Lower lobe of right lung (tissue), 2 donors: ENCODE measurements at regions not wholly inside any gene's neighbourhood (a gene's known extent, or its start where the extent isn't known, plus 50 kb on each side); places are given as distances from the start of the nearest gene placed in this dataset.

Experiments used
- ATAC-seq, 2 donors: fragments of 200-7000 bp; cut with Tn5 transposase; one replicate each; pipeline ENCODE4 v1.9.1; 2020 to 2022; ENCODE audit warnings: mild to moderate bottlenecking in 2 of 2, moderate library complexity in 2 of 2
- DNase-seq: peaks from one replicate; pipeline ENCODE4 v3.0.0-alpha.2; 2020
- H3K27ac ChIP-seq: fragments of 200-600 bp; one replicate; pipeline ENCODE4 v1.8.0; 2022
- H3K27me3 ChIP-seq: fragments of 200-600 bp; one replicate; pipeline ENCODE4 v1.8.0; 2022; ENCODE audit warnings: low read depth
- H3K36me3 ChIP-seq: fragments of 200-600 bp; one replicate; pipeline ENCODE4 v1.8.0; 2022; ENCODE audit warnings: mild to moderate bottlenecking
- H3K4me1 ChIP-seq: fragments of 200-600 bp; one replicate; pipeline ENCODE4 v1.8.0; 2022
- H3K4me3 ChIP-seq: fragments of 200-600 bp; one replicate; pipeline ENCODE4 v1.8.0; 2022; ENCODE audit warnings: mild to moderate bottlenecking
- H3K9me3 ChIP-seq: fragments of 200-600 bp; one replicate; pipeline ENCODE4 v1.8.0; 2022
- intact Hi-C: fragments of 100-400 bp; cut with DNase I; formaldehyde crosslinking; loops from one replicate; pipeline ENCODE4 v1.11.0; 2022
- TF ChIP-seq, protein P1 (sequence below): fragments of 200-600 bp; IDR thresholded peaks from one replicate; pipeline ENCODE4 v1.8.0; 2022; ENCODE audit warnings: antibody characterized with exemption, mild to moderate bottlenecking
- donor health status: DM: no; HTN: yes; CAD: no; lungs with severe emphysema.

DNA sequence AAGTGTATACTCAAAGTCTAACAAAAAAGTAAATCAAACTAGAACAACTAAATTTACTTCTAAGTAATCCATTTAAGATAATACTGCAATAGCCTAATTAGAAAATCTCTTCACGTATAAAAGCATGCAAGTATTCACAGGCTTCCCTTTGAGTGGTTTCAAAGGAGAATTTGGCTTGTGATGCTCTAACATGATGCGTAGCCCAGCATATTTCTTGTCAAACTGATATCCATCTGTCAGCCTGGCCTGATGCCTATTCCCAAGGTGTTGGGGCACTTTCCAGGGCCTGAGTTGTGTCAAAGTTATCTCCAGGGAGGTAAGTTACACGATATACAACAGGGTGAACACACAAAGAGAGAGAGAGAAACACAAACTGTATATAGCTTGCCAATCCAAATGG, 287.0 kb upstream of the MAGEB18 start:
- DNase-seq: no peak
- H3K27me3 ChIP-seq: no peaks in the 10 kb centered on the region
- H3K36me3 ChIP-seq: no peaks in the 10 kb centered on the region
- no peak for ATAC-seq
- intact Hi-C loops: no loop called here
- TF ChIP-seq, protein P1, sequence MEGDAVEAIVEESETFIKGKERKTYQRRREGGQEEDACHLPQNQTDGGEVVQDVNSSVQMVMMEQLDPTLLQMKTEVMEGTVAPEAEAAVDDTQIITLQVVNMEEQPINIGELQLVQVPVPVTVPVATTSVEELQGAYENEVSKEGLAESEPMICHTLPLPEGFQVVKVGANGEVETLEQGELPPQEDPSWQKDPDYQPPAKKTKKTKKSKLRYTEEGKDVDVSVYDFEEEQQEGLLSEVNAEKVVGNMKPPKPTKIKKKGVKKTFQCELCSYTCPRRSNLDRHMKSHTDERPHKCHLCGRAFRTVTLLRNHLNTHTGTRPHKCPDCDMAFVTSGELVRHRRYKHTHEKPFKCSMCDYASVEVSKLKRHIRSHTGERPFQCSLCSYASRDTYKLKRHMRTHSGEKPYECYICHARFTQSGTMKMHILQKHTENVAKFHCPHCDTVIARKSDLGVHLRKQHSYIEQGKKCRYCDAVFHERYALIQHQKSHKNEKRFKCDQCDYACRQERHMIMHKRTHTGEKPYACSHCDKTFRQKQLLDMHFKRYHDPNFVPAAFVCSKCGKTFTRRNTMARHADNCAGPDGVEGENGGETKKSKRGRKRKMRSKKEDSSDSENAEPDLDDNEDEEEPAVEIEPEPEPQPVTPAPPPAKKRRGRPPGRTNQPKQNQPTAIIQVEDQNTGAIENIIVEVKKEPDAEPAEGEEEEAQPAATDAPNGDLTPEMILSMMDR: no peak
- no peaks in the 10 kb centered on the region for H3K4me1 ChIP-seq
- no peak overlapping the region for H3K4me3 ChIP-seq
- H3K9me3 ChIP-seq: no peaks in the 10 kb centered on the region
- H3K27ac ChIP-seq: no peak overlapping the region

DNA sequence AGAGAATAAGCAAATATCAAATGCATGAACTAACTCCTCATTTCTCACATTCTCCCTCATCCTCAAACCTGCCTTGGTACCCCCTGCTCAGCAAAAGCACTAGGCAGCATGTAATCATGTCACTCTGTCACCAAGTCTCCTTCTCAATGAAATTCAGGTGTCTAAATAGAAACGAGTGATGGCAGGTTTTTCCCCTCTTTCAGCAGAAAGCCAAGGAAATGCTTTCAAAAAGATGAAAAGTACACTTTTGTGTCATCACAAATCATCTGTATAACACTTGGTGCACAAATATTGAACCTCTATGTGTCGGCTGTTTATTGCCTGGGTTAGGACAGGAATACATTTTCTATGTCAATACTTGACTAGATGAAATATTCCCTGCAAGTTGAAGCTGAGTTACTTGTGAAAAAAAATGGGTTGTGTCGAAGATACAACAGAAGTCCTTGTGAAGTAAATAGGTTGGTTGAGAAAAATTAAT, 285.1 kb upstream of the MAGEB18 start:
- intact Hi-C loops: no loop called here
- ATAC-seq (no peak), DNase-seq (no peak)
- Histone ChIP-seq H3K4me1 (no peaks in the 10 kb centered on the region), H3K9me3 (no peaks in the 10 kb centered on the region), H3K27ac (no peak overlapping the region), H3K27me3 (no peaks in the 10 kb centered on the region), H3K36me3 (no peaks in the 10 kb centered on the region), H3K4me3 (no peak overlapping the region)
- TF ChIP-seq, protein P1: no peak

DNA sequence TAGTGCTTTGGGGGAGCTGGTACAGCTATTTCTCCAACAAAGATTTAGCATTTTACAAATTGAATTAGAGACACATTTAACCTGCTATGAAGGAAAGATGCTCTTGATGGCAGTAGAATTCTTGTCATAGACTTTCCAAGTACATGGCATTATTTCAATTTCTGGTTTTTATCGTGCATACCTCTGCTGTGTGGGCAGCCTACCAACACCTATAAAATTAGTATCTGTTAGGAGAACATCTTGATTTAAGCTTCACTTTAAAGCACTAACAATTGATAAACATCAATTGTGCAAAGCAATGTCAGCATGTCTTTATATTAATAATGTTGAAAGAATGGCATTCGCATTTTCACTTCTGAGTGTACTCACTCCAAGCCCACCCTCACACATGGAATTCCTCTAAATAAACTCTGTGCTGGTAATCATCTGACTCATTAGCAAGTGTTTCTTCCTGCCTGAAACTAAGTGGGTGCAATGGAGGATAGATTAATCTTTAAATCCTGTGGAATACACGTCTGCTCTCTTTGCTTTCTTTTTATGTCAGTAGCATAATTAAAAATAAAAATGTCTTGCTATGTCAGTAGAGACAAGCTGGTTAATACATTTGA, 279.8 kb upstream of the MAGEB18 start:
- no peaks in the 10 kb centered on the region for H3K9me3 ChIP-seq
- DNase-seq (no peak), ATAC-seq (no peak)
- no peak overlapping the region for H3K4me3 ChIP-seq
- no peaks in the 10 kb centered on the region for H3K27me3 ChIP-seq
- TF ChIP-seq, protein P1: no peak
- H3K4me1 ChIP-seq: no peaks in the 10 kb centered on the region
- no peak overlapping the region for H3K27ac ChIP-seq
- intact Hi-C loops: no loop called here
- no peaks in the 10 kb centered on the region for H3K36me3 ChIP-seq

DNA sequence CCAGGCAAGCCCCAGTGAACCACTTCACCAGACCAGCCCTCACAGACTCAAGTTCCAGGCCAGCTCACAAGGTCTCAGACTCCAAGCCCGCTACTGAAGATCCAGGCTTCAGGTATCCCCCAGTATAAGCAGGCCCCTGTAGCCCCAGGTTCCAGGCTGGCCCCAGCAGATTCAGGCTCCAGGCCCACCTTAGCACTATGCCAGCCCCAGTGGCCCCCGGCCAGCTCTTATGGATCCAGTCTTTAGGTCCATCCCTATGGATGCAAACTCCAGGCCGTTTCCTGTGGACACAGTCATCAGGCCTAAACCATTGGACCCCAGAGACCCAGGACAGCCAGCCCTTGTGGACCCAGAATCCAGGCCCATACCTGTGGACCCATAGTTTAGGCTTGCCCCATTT, 277.8 kb upstream of the MAGEB18 start:
- H3K27me3 ChIP-seq: no peaks in the 10 kb centered on the region
- TF ChIP-seq, protein P1: no peak
- no peaks in the 10 kb centered on the region for H3K4me1 ChIP-seq
- no peaks in the 10 kb centered on the region for H3K36me3 ChIP-seq
- DNase-seq: no peak
- intact Hi-C loops: no loop called here
- H3K4me3 ChIP-seq: no peak overlapping the region
- no peak for ATAC-seq
- no peak overlapping the region for H3K27ac ChIP-seq
- H3K9me3 ChIP-seq: no peaks in the 10 kb centered on the region

DNA sequence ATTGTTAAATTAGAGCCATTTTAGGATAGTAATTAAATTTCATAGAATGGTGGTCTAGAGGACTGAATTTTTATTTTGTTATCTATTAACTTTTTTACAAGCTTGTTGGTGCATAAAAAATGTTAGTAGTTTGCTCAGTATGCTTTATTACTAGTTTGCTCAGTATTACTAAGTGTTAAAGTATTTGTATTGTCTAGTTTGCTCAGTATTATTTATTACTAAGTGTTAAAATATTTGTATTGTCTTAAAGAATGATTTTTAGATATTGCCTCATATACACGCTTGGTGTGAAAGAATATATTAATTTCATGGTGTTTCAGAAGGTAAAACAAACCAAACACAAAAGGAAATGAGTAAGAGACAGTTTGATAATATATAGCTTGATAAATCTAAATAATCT, 268.4 kb upstream of the MAGEB18 start:
- Histone ChIP-seq H3K27ac (no peak overlapping the region), H3K36me3 (no peaks in the 10 kb centered on the region), H3K9me3 (no peaks in the 10 kb centered on the region), H3K4me3 (no peak overlapping the region), H3K27me3 (no peaks in the 10 kb centered on the region), H3K4me1 (no peaks in the 10 kb centered on the region)
- DNase-seq (no peak), ATAC-seq (no peak)
- TF ChIP-seq, protein P1: no peak
- intact Hi-C loops: no loop called here

DNA sequence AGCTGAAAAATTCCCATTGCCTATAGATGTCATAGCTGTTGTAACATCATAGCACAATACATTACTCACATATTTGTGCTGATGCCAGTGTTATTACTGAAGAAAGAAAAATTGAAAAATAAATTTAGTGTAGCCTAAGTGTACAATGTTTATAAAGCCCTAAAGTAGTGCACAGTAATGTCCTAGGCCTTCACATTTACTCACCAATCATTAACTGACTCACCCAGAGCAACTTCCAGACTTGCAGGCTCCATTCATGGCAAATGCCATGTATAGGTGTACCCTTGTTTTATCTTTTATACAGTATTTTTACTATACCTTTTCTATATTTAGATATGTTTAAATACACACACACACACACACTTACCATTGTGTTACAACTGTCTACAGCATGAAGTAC, 265.4 kb upstream of the MAGEB18 start:
- intact Hi-C loops: no loop called here
- DNase-seq (no peak), ATAC-seq (no peak)
- Histone ChIP-seq H3K36me3 (no peaks in the 10 kb centered on the region), H3K4me3 (no peak overlapping the region), H3K27me3 (no peaks in the 10 kb centered on the region), H3K4me1 (no peaks in the 10 kb centered on the region), H3K27ac (no peak overlapping the region), H3K9me3 (no peaks in the 10 kb centered on the region)
- TF ChIP-seq, protein P1: no peak
